Ramos (cell line): ENCODE measurements at regions not wholly inside any gene's neighbourhood (a gene's known extent, or its start where the extent isn't known, plus 50 kb on each side); places are given as distances from the start of the nearest gene placed in this dataset.
"Not testable (repeated sequence)": the region's sequence is repeated elsewhere in the genome, so short reads cannot be mapped to it uniquely, and the experiment has no call there.

Source experiments
- in situ Hi-C: fragments of 300-500 bp; cut with MboI; formaldehyde crosslinking; loops from one replicate; pipeline ENCODE4 v1.14.3; 2022; ENCODE audit warnings: low sequenced_read_pairs; ENCODE audit not compliant: unreplicated experiment

DNA sequence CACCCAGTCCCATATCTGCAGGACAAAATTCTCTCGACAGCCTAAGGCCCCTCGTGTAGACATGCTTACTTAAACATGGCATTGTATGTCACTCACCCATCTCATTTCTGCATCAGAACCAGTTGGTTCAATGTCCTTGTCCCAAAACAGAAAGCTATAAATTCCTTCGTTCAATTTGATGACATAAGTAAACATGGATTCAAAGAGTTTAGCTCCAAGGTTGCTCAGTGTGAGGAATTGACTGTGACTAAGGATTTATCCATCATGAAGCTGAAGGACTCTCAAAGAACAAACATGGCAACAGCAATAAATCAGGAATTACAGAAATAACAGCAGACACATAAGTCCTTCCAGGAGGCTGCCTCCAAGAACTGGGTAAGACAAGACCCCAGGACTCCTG, 237.2 kb downstream of the TOMM20 start:
- in situ Hi-C loops, result no loop called here

DNA sequence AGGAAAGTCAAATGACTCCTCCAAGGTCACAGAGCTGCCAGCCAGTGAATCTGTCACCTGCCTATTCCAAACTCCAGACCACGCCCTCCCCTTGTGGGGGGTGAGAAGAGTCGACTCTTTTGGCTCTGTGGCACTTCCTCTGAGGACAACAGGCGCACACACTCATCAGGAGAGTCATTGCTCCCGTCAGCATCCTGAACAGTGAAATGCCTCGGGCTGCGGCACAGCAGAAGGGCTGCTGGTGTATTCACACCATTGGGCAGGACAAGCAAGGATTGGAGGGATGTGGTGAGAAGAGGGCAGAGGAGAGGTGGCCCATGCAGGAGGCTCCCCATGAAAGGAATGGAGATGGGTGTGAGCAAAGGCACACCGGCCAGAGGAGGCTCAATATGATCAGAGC, 239.0 kb downstream of the TOMM20 start:
- in situ Hi-C loops, result no loop called here

DNA sequence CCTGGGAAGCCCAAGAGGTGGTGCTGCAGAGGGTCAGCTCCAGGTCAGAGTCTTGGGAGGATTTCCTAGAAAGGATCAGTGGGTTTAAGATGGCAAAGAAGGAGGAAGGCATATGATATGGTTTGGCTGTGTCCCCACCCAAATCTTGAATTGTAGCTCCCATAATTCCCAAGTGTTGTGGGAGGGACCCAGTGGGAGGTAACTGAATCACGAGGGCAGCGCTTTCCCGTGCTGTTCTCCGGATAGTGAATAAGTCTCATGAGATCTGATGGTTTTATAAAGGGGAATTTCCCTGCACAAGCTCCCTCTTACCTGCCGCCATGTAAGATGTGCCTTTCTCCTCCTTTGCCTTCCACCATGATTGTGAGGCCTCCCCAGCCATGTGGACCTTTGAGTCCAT, 240.4 kb downstream of the TOMM20 start:
- in situ Hi-C loops, result not testable (repeated sequence)

DNA sequence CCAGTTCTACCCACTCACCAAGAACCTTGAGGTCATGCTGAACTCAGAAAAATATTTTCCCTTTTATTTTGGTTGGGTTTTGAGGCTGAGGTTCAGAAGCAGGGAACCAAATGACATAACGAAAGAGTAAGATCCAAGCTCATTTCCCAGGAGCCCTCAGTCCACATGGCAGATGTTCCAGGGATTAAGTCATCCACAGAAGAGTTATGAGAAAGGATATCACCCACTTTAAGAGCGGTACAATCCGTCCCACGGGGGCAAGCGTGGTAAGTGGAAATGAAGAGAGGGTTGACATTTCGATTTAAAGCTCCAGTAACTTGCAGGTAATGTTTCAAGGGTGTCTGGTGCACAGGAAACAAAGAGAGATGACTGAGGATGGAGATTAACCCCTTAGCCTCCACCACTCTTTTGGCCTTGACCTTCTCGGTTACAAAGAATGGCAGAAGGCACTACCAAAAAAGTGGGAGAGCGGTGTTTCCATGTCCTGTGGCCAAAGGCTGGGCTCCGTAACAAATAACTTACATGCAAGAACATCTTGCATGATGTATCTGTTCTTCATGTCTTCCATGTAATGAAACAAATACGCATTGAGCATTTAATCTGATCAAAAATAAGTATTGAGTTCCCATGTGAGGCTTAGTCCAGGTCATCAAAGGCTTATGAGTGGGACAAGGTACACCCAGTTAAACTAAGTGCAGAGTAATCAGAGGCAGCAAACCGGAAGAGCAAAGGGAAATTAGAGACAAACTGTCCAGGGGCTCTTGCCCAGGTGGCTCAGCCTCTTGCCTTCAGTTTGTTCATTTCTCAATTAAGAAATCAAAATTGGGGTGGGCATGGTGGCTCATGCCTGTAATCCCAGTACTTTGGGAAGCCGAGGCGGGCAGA, 241.4 kb downstream of the TOMM20 start:
- in situ Hi-C loops, result no loop called here

DNA sequence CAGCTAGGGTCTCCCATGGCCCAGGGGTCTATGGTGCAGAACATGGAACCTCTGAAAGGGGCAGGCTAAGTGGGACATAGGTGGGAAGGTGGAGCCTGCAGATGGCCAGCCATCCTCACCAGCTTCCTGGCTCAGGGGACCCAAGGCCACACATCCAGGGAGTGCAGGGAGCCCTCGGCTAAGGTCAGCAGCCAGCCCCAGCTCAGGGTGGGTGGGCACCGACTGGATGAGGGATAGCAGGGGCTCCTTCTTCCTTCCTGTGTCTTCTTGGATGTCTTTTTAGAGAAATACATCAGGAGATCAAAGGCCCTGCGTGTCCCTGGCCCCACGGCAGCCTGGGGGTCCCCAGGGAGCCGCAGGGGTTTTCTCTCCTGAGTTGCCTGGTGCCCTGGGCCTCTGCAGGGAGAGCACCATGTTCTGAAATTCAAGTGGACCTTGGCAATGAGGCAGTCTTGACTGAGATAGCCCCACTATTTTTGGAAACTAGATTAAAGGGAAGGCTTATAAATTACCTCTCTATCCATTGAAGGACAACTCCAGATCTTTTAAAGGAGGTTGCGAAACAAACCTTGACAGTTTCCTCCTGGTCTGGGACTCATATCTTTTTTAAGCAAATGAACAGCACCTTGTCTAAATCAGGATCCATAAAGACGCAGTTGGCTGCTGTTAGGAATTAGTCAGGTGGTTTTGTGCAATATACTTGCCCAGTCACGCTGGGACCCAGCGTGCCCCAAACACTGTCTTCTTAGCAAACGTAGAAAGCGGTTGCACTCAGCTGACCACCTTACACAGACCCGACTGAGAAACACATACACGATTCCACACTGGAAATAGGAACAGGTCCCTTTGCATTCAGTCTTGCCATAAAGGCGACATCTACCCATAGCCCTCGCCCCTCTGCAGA, 242.3 kb downstream of the TOMM20 start:
- in situ Hi-C loops, result no loop called here

DNA sequence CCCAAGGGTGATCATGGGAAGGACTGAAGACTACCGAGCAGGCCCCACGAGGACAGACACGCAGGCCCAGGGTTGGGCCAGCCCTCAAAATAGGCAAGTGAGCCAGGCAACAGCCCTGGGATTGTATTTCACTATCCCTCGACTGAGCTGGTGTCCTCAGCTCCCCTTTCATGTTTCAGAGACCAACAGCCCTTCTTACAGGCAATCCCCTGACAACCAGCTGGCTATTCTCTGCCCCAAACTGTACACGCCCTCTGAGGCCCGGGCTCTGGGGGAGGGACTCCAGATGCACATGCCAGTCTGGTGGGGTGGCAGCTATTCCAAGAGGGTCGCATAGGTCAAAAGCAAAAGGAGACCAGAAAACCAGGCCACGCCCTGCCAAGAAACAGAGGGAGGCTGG, 243.0 kb downstream of the TOMM20 start:
- in situ Hi-C loops, result no loop called here

DNA sequence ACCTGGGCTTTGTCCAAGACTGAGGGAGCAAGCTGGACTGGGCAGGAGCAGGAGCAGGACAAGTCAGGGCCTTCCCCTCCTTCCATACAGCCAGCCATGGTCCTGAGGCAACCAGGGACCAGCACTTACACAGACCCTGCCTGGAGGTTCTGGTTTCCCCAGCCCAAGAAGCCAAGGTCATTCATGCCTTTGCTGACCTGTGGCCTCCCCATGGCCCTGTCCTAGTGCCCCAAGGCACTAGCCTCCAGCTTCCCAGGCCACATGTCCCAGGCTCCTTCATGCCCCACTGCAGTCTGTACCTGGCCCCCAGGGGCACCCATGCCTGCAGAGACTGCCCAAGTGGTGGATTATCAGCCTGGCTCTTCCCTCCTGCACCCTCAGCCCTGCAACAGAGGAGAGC, 243.9 kb downstream of the TOMM20 start:
- in situ Hi-C loops, result no loop called here

DNA sequence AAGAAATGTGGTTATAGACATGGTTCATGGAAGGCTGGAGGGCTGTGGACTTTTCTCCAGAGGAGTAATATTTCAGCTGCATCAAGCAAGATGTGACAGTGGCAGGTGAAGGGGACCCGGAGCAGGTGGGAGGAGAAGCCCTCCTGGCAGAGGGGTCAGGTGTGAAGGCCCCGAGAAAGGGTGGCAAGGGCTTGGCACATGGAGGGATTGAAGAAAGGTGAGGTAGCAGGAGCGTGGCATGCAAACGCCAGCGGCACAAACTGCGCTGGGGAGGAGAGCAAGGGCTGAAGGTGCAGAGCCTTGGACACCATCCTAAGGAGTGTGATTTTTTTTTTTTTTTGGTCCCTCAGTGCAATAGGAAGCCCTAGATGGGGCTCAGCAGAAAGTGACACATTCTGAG, 244.6 kb downstream of the TOMM20 start:
- in situ Hi-C loops, result no loop called here

DNA sequence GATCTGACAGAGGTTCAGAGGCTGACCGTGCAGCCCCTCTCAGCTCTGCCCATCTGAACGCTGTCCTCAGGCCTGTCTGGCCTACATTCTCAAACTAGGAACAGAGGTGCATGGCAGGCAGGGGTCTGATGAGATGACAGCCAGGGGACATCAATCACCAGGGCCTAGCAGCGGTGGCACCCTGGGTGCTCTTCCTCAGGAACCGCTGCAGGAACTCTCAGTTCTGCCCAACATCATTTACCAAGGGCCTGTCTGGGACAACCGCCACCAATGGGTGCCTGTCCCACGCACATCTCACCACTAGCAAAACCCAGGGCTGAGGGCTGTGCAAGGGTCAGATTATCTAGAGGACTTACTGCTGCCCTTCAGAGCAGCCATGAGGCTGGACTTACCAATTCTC, 245.7 kb downstream of the TOMM20 start:
- in situ Hi-C loops, result no loop called here

DNA sequence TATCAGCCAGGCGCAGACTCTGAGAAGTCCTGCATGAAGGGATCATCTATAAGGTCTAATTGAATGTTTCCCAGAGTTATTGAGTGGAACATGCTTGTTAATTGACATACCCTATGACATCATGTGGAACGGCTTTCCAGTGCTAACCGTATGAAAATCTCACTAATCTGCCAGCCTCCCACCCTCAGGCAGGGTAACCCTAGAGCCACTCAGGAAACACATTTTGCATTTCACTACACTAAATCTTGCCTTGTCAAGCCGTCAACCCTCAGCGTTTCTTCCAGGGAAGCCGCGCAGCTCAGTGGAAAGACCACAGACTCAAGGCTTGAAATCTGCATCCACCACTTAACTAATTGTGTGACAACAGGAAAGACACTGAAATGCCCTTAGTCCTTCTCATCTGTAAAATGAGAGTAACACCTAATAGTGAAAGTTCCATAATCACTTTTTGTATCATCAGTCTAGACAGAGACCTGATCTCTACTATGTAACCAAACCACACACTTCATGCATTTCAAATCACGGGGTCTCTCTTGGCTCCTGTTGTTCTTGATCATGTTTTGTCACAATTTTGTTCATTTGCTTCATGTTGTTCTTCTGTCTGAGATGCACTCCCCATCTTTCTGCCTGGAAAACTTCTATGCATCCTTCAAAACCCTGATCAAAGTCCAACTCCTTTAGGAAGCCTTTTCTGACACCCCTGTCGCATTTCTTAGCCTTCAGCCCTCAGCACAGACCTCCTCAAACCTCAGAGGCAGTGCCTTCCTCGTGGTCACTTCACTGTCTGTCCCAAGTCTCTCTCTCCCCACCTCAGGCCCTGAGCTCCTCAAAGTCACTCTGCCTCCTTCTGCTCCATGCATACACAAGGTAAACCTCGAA, 246.5 kb downstream of the TOMM20 start:
- in situ Hi-C loops, result no loop called here

DNA sequence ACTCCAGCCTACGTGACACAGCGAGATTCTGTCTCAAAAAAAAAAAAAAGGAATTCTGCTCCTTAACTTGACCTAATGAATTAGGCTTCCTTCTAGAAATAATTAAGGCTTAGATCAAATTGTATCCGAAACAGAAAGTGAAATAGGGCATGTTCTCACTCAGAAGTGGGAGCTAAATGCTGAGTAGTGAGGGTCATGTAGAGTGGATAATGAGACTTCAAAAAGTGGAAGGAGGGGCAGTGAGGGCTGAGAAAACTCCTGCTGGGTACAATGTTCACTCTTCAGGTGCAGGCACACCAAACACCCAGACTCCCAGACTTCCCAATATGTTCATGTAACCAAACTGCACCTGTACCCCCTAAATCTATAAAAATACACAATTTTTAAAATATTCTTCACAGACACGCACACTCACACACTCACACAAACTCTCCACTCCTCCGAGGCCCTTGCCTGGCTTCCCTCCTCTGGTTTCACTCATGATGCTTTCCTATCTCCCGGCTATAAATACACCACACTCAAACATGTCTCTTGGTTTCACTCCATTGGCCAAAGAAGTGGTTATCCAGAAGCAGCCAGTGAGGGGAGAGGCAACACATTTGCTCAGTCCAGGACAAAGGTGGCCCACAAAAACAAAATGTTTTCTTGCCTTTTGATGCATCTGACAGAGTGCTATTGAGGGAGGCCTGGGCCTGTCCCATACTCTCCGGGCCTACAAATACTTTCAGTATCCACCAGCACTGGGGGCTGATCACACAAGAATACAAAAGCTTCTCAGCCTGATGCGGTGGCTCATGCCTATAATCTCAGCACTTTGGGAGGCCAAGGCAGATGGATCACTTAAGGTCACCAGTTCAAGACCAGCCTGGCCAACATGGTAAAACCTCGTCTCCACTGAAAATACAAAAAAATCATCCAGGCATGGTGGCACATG, 249.2 kb downstream of the TOMM20 start:
- in situ Hi-C loops, result no loop called here

DNA sequence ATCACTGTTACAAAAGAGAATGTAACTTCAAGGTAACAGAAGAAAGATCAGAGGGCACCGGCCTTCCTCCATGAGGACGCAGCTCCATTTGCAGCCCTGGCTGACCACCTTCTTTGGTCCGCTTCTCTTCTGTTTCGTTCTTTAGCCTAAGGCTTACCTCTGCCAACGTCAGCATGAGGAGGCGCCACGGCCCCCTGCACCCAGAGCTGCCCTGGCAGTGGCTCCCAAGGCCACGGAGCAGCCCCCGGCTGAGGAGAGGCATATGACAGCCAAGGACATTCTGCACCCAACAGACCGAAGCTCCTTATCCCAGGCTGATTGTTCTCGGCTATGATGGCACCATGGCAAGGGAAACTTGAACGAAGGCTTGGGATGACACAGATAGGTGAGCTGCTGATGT, 250.3 kb downstream of the TOMM20 start:
- in situ Hi-C loops, result no loop called here

DNA sequence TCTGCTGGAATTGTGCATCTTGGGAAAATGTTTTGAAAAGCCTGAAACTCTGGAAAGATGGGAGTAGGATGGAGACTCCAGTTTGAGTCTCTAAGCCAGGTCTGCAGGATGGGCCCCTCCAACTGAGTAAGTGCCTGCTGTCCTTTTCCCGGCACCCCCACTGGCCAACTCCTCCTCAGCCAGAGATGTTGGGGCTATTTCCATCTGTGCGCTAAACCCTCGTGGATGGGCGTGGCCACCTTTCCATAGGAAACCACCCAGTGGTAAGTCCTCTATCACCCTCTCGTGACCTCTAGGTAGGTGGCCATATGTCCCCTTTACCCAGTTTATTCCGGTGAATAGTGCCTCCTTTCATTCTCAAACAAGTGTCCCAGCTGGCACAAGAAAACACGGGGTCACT, 250.9 kb downstream of the TOMM20 start:
- in situ Hi-C loops, result no loop called here

DNA sequence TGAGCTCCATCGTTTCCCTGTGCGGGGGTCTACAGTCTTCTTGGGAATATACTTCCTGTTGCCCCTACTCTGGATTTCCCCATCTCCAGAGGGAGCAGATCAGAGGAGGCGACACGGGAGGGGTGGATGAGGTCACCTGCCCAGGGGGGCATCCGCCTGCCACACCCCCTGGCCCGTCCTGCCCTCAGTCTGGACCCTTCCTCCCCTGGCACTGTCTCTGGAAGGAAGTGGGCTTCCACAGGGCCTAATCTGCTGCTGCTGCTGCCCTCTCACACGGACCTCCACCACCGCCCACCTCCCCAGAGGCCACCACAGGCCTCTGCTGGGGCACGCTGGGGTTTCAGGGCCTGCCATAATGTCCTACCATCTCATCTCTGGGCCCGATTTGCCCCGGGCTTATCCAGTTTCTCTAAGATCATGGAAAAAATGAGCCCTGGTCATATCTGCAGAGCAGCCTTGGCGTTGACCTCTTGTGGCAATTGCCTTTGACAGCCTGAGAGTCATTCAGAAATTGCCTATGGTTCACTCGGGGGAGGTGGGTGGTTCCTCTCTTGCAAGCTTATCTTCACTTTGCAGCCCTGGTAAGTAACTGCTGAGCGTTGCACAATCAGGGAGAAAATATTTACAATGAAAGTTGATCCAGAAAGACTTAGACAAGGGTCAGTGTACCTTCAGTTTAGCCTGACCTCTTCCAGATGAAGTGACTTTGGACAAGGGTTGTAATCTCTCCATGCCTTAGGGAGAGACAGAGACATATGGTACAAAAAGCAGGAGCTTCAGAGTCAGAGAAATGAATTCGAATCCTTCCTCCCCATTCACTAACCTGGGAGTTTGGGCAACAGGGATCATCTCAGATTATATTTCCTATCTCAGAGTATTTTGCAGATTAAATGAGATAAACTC, 252.4 kb downstream of the TOMM20 start:
- in situ Hi-C loops, result no loop called here

DNA sequence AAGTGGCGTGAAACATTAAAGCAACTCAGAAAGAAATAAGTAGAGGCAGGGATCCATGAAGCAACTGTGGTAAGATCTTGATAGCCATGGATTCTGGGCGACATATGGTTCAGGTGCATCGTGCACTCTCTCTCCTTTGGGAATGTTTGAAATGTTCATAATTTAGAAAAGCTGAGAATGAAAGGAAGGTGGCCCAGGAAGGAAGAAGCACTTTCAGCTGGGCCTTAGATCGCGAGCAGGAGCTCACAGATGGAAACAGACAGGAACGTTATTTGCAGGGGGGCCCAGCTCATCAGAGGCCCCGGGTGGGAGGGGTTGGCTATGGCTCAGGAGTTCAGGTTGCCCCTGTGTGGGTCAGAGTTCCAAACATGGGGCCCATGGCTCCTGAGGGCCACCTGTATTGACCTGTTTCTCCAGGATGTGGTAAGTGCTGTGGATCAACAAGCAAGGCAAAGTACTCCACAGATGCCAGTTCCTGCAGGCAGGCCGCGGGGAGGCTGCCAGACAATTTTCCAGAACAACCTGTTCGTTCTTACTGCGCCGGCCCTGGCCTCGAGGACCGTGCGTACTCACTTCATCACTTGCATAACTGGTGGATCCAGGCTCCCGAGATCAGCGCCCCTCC, 253.2 kb downstream of the TOMM20 start:
- in situ Hi-C loops, result no loop called here

DNA sequence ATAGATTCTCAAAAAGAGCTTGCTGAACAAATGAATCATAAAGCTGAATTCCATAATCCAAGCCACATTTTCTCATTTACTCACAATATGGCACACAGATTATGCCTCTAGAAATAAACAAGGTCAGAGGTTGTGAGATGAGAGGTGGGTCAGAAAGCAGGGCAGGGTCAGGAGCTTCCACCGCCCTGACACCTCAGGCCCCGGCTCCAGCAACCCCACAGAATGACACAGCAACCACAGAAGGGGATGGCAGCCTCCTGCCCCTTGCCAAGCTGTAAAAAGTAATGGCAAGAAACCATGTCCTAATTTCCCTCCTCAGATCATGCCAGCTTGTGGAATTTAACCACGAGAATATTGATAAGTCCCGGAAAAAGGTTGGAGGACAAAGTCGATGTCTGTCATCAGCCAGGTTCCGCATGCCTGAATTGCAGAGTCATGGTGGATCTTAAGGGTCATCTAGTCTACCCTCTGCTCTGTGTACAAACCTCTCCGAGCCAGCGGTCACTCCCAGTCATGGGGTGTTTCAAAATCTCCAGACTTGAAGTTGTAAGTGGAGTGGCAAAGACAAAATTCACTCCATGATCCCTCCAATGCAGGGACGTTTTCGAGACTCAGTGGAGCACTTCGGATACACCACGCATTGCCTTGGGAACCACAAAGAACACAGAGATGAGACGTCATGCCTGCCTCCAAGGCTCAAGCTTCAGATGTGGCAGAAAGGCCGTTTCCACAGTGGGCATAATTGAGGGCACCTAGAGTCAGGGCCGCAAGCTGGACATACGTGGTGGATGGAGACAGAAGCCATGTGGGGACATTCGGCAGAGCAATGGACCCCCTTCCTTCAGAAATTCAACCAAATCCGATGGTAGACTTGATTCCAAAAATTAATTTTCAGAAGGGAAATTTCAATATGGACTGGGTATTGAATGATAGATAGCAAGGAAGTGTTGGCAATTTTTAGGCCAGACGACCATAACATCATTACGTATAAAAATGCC, 254.0 kb downstream of the TOMM20 start:
- in situ Hi-C loops, result loop anchor here (25.0 kb wide), 1 partner anchor 387 kb away; the partner anchor contains the start of gene TARBP1
